ENCODE measurements at regions not wholly inside any gene's neighbourhood (a gene's known extent, or its start where the extent isn't known, plus 50 kb on each side); places are given as distances from the start of the nearest gene placed in this dataset.

DNA sequence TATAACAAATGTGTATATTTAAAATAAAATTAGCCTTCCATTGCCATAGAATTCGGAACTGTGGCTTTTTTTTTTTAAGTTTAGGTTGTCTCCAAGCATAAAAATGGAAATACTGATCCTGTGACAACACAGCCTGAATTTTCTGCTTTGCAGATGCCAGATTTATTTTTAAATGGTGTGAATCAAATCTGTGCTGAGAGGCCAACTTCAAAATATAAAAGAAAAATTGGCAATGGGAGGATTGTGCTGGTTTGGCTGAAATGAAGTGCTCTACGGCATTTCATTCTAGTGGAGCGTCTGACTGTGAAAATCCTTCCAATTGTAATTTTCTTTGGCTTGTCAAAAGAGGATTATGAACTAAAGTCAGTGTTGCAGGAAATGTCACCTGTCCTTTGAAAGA lies 580.3 kb upstream of the ZFP42 start:
- DNase-seq (ENCODE audit: low read depth): no peak

DNA sequence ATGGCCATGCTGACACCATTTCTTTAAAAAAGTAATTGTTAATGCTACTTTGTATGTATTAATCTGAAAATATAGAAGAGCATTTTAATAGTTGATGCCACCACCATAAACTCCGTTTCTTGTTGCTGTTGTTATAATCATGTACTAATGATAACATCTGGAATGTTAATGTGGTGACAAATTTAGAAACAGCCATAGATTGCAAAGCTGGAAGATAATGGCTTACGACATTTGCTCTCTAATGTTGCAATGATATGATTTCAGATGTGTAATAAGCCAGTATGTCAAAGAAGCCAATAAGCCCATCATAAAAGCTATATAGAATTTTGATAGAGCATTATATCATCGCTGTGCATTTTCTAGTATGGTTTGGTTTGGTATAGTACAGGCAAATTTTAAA lies 579.4 kb upstream of the ZFP42 start:
- no peak for DNase-seq (ENCODE audit: low read depth)

DNA sequence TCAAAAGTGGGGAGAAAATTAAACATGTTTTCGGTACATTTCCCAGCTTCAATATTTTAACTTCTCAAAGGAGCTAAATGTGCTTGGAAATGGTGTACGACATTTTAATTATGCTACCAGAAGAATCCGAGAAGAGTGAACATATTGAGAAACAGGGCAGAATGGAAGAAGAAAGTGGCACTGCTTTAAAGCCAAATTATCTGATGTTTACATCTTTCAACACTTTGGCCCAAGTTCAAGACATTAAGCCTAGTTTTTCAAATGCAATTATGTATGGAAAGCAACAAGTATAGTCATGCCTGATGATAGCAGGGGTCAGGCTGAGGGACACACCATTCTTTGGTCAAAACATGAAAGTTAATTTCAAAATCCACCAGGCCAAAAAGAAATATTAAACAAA lies 577.9 kb upstream of the ZFP42 start:
- DNase-seq (ENCODE audit: low read depth): no peak

DNA sequence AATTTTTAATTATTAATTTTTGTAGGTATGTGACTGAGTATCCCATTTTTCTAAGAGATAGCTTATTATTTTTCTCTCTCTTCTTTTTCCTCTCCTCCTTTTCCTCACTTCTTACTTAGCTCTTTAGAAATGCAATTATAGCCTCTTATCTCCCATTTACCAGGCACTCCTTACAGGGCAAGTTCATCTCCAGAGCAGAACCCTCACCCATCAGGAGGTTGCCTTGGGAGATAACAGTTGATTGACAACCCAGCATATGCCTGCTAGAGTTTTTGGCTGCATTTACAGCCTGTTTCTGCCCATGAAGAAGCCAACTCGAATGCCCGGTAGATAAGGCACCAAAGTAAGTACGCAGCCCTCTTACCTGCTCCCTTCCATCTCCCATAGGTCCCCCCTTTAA lies 572.9 kb upstream of the ZFP42 start:
- no peak for DNase-seq (ENCODE audit: low read depth)

GRCh38 chr4:187424636-187425035 lies 570.9 kb upstream of the ZFP42 start:
- DNase-seq (ENCODE audit: low read depth): no peak

- DNase-seq (ENCODE audit: low read depth): no peak
Measured at GRCh38 chr4:187426511-187426910, 569.1 kb upstream of the ZFP42 start.

GRCh38 chr4:187432310-187432709 lies 563.3 kb upstream of the ZFP42 start:
- no peak for DNase-seq (ENCODE audit: low read depth)

DNA sequence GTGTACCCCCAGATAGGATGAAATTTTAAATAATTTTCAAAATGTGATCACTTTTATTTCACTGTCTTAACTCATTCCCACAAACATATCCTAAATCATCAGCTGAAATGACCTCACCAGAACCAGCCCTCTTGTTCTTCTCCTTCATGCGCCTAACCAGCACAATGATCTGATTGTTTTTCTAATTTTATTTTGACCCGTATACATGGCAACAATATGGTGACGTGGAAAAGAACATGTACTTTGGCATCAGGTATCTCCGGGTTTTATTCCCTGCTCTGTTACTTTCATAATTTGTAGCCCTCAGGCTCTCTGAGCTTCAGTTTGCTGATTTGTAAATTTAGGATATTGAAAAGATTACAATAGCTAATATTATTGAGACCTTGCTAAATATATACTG lies 562.4 kb upstream of the ZFP42 start:
- DNase-seq (ENCODE audit: low read depth): no peak

GRCh38 chr4:187436251-187436650 lies 559.3 kb upstream of the ZFP42 start:
- no peak for DNase-seq (ENCODE audit: low read depth)

DNA sequence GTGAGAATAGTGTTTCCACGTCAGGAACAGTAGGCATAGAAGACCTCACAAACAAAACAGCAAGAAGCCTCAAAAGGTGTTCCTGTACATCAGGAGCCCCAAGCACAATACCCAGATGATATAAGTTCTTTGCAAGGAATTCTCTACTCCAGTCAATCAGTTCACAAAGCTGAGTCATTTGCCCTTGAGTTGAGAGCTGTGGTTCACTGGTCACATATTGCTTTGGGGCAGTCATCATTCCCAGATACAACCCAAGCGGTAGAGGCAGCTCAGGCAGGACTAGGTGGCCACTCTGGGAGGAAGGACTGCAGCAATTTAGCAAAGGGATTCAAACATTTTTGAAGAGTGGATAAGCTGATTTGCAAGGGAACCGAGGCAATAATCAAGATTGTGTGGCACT lies 551.5 kb upstream of the ZFP42 start:
- no peak for DNase-seq (ENCODE audit: low read depth)

- no peak for DNase-seq (ENCODE audit: low read depth)
Measured at GRCh38 chr4:187449702-187450101, 545.9 kb upstream of the ZFP42 start.

DNA sequence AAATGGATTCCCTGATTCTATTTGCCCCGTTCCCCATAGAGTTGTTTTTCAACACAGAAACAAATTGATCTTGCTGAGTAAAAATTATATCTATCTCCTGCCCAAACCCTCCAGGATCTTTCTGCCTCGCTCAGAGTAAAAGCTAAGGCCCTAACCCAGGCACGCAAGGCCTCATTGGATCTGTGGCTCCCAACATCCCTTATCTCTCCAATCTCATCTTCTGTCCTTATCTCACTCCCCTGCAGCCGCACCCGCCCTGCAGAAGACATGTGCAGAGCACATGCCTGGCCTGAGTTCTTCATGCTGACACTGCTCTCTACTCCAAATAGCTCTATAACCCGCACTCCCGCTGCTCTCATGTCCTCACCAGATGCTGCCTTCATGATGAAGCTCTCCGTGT lies 543.8 kb upstream of the ZFP42 start:
- DNase-seq (ENCODE audit: low read depth): no peak

DNA sequence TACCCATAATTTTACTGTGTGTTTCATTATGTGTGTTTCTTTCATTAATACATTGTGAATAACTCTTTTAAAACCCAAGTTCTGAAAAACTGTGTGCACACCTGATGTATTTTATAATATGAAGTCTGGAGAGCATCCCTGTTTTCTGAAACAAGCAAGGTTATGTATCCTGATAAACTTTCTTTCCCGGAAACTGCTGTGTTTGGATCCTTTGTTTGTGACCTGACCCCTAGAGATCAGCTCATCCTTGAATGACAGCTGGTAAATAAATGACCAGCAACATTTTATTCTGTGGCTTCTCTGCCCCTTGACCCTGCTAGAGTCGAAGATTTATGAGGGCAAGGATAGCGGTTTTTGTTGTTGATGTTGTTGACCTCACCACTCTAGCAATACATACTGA lies 535.6 kb upstream of the ZFP42 start:
- no peak for DNase-seq (ENCODE audit: low read depth)

- DNase-seq (ENCODE audit: low read depth): no peak
Measured at GRCh38 chr4:187464573-187464972, 531.0 kb upstream of the ZFP42 start.

- DNase-seq (ENCODE audit: low read depth): no peak
Measured at GRCh38 chr4:187467224-187467623, 528.3 kb upstream of the ZFP42 start.

- DNase-seq (ENCODE audit: low read depth): no peak
Measured at GRCh38 chr4:187469627-187470026, 525.9 kb upstream of the ZFP42 start.

DNA sequence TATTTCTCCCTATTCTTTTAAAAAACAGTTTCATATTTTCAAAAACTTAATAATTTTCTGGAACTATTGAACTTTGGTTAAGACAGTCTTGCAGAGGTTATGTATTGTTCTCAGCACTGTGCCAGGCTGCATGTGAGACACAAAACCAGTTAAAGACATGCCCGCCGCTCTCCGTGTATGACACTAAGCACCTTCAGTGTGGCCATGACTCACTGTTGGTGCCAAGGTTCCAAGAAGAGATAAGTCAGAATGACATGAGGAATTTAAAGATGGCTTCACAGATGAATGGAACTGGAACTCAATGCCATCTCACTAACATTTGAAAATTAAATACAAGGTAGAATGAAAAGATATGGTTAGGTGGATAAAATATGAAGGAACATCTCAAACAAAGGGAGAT lies 525.5 kb upstream of the ZFP42 start:
- DNase-seq (ENCODE audit: low read depth): no peak

DNA sequence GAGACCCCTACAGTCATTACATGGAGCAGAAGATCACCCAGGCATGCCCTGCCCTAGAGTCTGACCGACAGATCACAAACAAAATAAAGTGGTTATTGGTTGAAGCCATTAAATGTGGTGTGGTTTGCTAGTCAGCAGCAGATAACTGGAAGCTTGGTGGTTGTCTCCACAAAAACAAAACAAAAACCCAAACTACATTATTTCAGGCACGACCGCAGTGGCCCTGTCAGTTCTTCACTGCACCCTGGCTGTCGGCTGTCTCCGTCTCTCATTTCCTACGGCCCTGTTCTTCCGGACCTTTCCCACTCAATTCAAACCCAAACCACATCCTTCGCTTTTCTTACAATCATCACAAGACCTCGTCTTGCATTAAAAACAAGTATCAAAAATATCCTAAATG lies 521.3 kb upstream of the ZFP42 start:
- no peak for DNase-seq (ENCODE audit: low read depth)

GRCh38 chr4:187475901-187476300 lies 519.7 kb upstream of the ZFP42 start:
- DNase-seq (ENCODE audit: low read depth): no peak

DNA sequence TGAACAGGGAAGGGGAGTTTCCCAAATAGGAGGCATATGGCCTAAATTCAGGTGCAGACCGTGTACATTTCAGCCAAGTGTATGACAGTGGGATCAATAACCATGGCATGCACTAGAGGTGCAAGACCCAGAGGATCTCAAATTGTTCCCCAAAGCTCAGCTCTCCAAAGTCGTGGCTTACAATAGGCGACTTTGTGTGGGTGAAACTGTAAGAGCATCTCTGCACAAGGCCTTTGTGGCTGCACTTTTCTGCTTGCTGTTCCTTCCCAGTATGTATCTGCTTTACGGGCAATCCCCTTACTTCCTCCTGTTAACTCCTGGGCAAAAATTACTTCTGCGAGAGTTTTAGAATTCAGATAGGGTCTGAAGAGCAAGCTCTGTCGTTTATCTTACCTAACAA lies 518.3 kb upstream of the ZFP42 start:
- no peak for DNase-seq (ENCODE audit: low read depth)

DNA sequence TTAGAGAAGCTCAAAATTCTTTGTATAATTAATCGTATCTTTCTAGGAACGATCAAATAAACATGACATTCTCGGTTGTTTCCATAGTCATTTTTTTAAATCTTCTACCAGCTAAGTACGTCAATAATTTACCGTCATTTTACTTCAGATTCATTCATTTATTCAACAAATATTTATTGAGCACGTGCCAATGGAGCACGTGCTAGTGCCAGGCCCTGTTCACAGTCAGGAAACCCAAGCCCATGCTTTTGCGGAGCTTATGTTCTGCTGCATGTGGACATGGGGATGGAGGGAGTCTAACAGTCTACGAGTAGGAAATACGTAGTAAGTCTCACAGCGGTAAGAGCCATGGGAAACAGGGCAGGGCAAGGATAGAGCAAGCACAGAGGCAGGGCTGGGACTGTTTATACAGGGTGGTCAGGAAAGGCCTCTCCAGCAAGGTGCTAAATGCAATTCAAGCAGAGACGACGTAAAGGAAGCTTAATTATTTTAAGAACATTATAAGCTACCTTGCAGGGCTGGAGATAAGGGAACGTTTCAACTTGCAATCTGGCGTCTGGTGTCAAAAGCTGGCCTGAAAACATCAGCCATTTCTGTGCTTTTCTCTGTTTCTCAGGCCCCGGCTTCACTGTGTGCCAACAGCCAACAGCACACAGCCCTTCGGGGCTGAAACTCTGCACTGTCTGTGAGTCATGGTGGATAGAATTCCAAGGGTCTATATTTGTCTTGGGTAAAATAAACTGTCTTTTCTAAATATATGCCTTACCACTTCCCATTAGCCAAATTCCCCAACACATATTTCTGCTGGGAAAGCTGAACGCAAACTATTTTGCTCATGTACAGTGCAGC lies 517.1 kb upstream of the ZFP42 start:
- DNase-seq (ENCODE audit: low read depth): peak; percentile 92

DNA sequence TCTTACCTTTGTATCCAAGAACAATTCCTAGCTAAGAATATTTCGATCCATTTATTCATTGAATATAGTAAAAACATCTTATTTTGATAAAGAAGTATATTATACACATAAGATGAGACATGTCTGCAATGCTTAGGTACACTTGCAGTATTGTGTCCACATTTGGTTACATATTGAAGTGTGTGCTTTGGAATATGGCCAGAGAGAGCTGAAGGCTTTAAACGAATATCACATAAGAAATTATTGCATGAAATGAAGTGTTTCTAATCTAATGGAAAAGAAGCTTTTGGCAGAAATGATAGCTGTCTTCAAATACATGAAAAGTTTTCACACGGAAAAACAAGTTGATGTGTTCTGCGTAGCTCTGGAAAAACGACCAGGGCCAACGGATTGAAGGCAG lies 516.1 kb upstream of the ZFP42 start:
- no peak for DNase-seq (ENCODE audit: low read depth)

- DNase-seq (ENCODE audit: low read depth): peak; percentile 34
Measured at GRCh38 chr4:187480146-187481145, 515.1 kb upstream of the ZFP42 start.
